WTC11 (cell line): ENCODE measurements at regions not wholly inside any gene's neighbourhood (a gene's known extent, or its start where the extent isn't known, plus 50 kb on each side); places are given as distances from the start of the nearest gene placed in this dataset.

Experiments
- CREM ChIP-seq: sonication (generic); formaldehyde crosslinking; IDR thresholded peaks from 2 replicates; pipeline ENCODE4 v1.8.1; 2022; ENCODE audit warnings: mild to moderate bottlenecking, missing genetic modification reagents, moderate library complexity
- NFE2L1 ChIP-seq: sonication (generic); formaldehyde crosslinking; IDR thresholded peaks from 2 replicates; pipeline ENCODE4 v1.8.1; 2023; ENCODE audit warnings: missing genetic modification reagents
- NR2C2 ChIP-seq: sonication (generic); formaldehyde crosslinking; IDR thresholded peaks from 2 replicates; pipeline ENCODE4 v1.8.0; 2022; ENCODE audit warnings: mild to moderate bottlenecking, missing genetic modification reagents
- TCF7 ChIP-seq: sonication (generic); formaldehyde crosslinking; IDR thresholded peaks from 2 replicates; pipeline ENCODE4 v1.8.0; 2022; ENCODE audit warnings: mild to moderate bottlenecking, low read depth, missing genetic modification reagents, moderate library complexity
- TF ChIP-seq, protein P1 (sequence below): sonication (generic); formaldehyde crosslinking; IDR thresholded peaks from 2 replicates; pipeline ENCODE4 v1.8.0; 2022; ENCODE audit warnings: mild to moderate bottlenecking, missing genetic modification reagents
- TF ChIP-seq, protein P2 (sequence below): fragments of 200-600 bp; IDR thresholded peaks from 2 replicates; pipeline ENCODE4 v1.8.0; 2022; ENCODE audit warnings: antibody characterized with exemption
- TF ChIP-seq, protein P3 (sequence below): sonication (generic); formaldehyde crosslinking; IDR thresholded peaks from 2 replicates; pipeline ENCODE4 v1.8.1; 2023; ENCODE audit warnings: mild to moderate bottlenecking, missing genetic modification reagents
- TF ChIP-seq, protein P4 (sequence below): sonication (generic); formaldehyde crosslinking; IDR thresholded peaks from 2 replicates; pipeline ENCODE4 v1.8.0; 2023; ENCODE audit warnings: mild to moderate bottlenecking, missing genetic modification reagents
- TF ChIP-seq, protein P5 (sequence below): fragments of 250-450 bp; sonication (Bioruptor Pico); conservative IDR thresholded peaks from 2 replicates; pipeline ENCODE4 v1.9.0; 2021; ENCODE audit warnings: mild to moderate bottlenecking

DNA sequence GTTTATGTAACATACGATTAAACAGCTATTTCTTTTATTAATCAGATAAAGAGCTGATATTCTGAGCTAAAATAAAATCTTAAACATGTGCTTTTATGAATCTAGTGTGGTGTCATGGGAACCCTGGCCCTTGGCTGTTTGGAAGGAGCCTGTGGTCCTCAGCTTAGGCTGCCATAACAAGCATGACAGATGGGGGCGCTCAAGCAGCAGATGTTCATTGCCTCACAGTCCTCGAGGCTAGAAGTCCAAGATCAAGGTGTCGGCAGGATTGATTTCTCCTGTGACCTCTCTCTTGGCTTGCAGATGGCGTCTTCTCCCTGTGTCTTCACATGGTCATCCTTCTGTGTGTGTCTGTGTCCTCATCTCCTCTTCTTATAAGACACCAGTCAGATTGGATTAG, 448.2 kb downstream of the GADD45G start:
- TF ChIP-seq, protein P1, sequence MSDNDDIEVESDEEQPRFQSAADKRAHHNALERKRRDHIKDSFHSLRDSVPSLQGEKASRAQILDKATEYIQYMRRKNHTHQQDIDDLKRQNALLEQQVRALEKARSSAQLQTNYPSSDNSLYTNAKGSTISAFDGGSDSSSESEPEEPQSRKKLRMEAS, result no peak
- TF ChIP-seq, protein P2, sequence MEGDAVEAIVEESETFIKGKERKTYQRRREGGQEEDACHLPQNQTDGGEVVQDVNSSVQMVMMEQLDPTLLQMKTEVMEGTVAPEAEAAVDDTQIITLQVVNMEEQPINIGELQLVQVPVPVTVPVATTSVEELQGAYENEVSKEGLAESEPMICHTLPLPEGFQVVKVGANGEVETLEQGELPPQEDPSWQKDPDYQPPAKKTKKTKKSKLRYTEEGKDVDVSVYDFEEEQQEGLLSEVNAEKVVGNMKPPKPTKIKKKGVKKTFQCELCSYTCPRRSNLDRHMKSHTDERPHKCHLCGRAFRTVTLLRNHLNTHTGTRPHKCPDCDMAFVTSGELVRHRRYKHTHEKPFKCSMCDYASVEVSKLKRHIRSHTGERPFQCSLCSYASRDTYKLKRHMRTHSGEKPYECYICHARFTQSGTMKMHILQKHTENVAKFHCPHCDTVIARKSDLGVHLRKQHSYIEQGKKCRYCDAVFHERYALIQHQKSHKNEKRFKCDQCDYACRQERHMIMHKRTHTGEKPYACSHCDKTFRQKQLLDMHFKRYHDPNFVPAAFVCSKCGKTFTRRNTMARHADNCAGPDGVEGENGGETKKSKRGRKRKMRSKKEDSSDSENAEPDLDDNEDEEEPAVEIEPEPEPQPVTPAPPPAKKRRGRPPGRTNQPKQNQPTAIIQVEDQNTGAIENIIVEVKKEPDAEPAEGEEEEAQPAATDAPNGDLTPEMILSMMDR, result peak; percentile 51
- no peak for TF ChIP-seq CREM (CRISPR knock-in tag)
- no peak for TF ChIP-seq NFE2L1 (CRISPR knock-in tag)
- no peak for TF ChIP-seq NR2C2
- TF ChIP-seq, protein P3, sequence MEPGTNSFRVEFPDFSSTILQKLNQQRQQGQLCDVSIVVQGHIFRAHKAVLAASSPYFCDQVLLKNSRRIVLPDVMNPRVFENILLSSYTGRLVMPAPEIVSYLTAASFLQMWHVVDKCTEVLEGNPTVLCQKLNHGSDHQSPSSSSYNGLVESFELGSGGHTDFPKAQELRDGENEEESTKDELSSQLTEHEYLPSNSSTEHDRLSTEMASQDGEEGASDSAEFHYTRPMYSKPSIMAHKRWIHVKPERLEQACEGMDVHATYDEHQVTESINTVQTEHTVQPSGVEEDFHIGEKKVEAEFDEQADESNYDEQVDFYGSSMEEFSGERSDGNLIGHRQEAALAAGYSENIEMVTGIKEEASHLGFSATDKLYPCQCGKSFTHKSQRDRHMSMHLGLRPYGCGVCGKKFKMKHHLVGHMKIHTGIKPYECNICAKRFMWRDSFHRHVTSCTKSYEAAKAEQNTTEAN (CRISPR knock-in tag), result no peak
- TF ChIP-seq, protein P4, sequence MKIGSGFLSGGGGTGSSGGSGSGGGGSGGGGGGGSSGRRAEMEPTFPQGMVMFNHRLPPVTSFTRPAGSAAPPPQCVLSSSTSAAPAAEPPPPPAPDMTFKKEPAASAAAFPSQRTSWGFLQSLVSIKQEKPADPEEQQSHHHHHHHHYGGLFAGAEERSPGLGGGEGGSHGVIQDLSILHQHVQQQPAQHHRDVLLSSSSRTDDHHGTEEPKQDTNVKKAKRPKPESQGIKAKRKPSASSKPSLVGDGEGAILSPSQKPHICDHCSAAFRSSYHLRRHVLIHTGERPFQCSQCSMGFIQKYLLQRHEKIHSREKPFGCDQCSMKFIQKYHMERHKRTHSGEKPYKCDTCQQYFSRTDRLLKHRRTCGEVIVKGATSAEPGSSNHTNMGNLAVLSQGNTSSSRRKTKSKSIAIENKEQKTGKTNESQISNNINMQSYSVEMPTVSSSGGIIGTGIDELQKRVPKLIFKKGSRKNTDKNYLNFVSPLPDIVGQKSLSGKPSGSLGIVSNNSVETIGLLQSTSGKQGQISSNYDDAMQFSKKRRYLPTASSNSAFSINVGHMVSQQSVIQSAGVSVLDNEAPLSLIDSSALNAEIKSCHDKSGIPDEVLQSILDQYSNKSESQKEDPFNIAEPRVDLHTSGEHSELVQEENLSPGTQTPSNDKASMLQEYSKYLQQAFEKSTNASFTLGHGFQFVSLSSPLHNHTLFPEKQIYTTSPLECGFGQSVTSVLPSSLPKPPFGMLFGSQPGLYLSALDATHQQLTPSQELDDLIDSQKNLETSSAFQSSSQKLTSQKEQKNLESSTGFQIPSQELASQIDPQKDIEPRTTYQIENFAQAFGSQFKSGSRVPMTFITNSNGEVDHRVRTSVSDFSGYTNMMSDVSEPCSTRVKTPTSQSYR (CRISPR knock-in tag), result no peak
- TF ChIP-seq TCF7 (CRISPR knock-in tag), result no peak
- TF ChIP-seq, protein P5, sequence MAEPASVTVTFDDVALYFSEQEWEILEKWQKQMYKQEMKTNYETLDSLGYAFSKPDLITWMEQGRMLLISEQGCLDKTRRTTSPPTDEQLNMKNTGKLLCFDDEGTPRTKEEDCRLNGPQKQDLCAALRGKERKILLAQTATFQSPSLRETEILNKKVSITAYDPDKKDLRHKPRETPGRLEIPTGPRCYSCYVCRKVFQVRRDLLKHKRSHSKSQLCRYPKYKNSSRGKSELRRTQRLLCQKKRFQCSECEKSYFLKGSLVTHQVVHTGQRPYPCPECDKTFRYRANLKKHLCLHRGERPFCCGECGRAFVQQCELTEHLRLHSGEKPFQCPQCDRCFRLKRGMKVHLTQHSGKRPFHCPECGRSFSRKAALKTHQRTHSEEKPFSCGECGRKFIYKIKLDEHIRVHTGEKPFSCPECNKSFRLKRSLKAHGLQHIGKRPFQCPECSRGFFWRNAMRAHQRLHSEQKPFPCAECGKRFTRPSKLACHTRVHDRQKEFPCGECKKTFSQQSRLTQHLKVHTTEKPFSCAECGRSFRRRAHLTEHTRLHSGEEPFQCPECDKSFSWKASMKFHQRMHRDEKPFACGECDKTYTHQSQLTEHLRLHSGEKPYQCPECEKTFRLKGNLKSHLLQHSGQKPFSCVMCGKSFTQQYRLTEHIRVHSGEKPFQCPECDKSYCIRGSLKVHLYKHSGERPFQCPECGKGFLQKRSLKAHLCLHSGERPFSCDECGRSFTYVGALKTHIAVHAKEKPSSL (CRISPR knock-in tag), result no peak
